RWPE2 (cell line): ENCODE measurements at regions not wholly inside any gene's neighbourhood (a gene's known extent, or its start where the extent isn't known, plus 50 kb on each side); places are given as distances from the start of the nearest gene placed in this dataset.

Experiments used
- ATAC-seq: fragments of 200-7000 bp; cut with Tn5 transposase; 3 replicates; pipeline ENCODE4 v1.9.1; 2021; ENCODE audit warnings: low read depth
- DNase-seq: peaks from one replicate; pipeline ENCODE4 v3.0.0-alpha.2; 2020; ENCODE audit warnings: low spot score
- H3K27ac ChIP-seq: fragments of 450-650 bp; 2 replicates; pipeline ENCODE4 v1.5.1; 2017; ENCODE audit warnings: mild to moderate bottlenecking; ENCODE audit not compliant: poor library complexity, severe bottlenecking
- H3K27me3 ChIP-seq: fragments of 250-450 bp; sonication (Bioruptor Pico); 2 replicates; pipeline ENCODE4 v1.5.1; 2021; ENCODE audit warnings: mild to moderate bottlenecking, moderate library complexity; ENCODE audit not compliant: insufficient read depth, poor library complexity, severe bottlenecking
- H3K36me3 ChIP-seq: fragments of 250-450 bp; sonication (Bioruptor Pico); 2 replicates; pipeline ENCODE4 v1.5.1; 2020; ENCODE audit warnings: low read depth, mild to moderate bottlenecking, moderate library complexity
- H3K4me1 ChIP-seq: fragments of 250-450 bp; sonication (Bioruptor Pico); 2 replicates; pipeline ENCODE4 v1.5.1; 2021; ENCODE audit warnings: mild to moderate bottlenecking, moderate library complexity; ENCODE audit not compliant: insufficient read depth, poor library complexity, severe bottlenecking
- H3K4me3 ChIP-seq: fragments of 250-450 bp; sonication (Bioruptor Pico); 2 replicates; pipeline ENCODE4 v1.5.1; 2021; ENCODE audit warnings: mild to moderate bottlenecking, moderate library complexity; ENCODE audit not compliant: severe bottlenecking
- H3K9me3 ChIP-seq: fragments of 250-450 bp; sonication (Bioruptor Pico); 2 replicates; pipeline ENCODE4 v1.5.1; 2021; ENCODE audit warnings: mild to moderate bottlenecking, moderate library complexity; ENCODE audit not compliant: severe bottlenecking
- CTCF ChIP-seq: fragments of 450-650 bp; IDR thresholded peaks from one replicate; pipeline ENCODE4 v1.5.1; 2017; ENCODE audit warnings: mild to moderate bottlenecking, moderate library complexity; ENCODE audit not compliant: poor library complexity, severe bottlenecking

GRCh38 chr5:123871373-123871772, 359.4 kb downstream of the CSNK1G3 start:
- DNase-seq (no peak), ATAC-seq (no peak)
- H3K27ac ChIP-seq: no peak overlapping the region
- no peaks in the 10 kb centered on the region for H3K4me1 ChIP-seq
- no peaks in the 10 kb centered on the region for H3K27me3 ChIP-seq
- no peak overlapping the region for H3K4me3 ChIP-seq
- no peaks in the 10 kb centered on the region for H3K36me3 ChIP-seq
- no peak for TF ChIP-seq CTCF
- no peaks in the 10 kb centered on the region for H3K9me3 ChIP-seq

- no peaks in the 10 kb centered on the region for H3K9me3 ChIP-seq
- H3K27ac ChIP-seq: no peak overlapping the region
- no peaks in the 10 kb centered on the region for H3K4me1 ChIP-seq
- H3K27me3 ChIP-seq: no peaks in the 10 kb centered on the region
- no peak overlapping the region for H3K4me3 ChIP-seq
- H3K36me3 ChIP-seq: no peaks in the 10 kb centered on the region
- no peak for TF ChIP-seq CTCF
- DNase-seq: no peak
- ATAC-seq: no peak
These were observed 356.9 kb downstream of the CSNK1G3 start for GRCh38 chr5:123868881-123869280.

GRCh38 chr5:123868267-123868666, 356.3 kb downstream of the CSNK1G3 start:
- TF ChIP-seq CTCF: no peak
- H3K27ac ChIP-seq: no peak overlapping the region
- no peaks in the 10 kb centered on the region for H3K9me3 ChIP-seq
- no peaks in the 10 kb centered on the region for H3K36me3 ChIP-seq
- H3K4me3 ChIP-seq: no peak overlapping the region
- H3K4me1 ChIP-seq: no peaks in the 10 kb centered on the region
- H3K27me3 ChIP-seq: no peaks in the 10 kb centered on the region
- DNase-seq (no peak), ATAC-seq (no peak)

GRCh38 chr5:123865641-123866040, 353.7 kb downstream of the CSNK1G3 start:
- H3K4me3 ChIP-seq: no peak overlapping the region
- H3K4me1 ChIP-seq: no peaks in the 10 kb centered on the region
- H3K9me3 ChIP-seq: no peaks in the 10 kb centered on the region
- no peak overlapping the region for H3K27ac ChIP-seq
- no peak for DNase-seq
- TF ChIP-seq CTCF: no peak
- H3K27me3 ChIP-seq: no peaks in the 10 kb centered on the region
- ATAC-seq: no peak
- H3K36me3 ChIP-seq: no peaks in the 10 kb centered on the region

DNA sequence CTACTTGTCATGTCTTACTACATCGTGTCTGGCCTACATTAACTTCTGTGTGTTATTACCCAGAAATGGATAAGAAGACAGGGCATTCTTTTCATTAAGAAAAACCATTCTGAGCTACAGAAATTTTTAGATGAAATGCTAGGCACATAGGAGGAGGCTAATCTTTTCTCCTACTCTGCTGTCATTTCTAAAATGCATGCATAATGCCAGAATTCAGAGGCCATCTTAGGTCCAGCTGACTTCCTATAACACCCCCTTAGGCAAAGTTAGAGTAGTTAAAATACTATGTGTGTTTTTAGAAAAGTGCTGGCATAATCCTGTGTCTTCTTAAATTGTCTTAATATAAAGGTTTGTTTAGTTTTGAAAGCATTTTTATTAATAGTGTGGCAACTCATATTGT, 352.6 kb downstream of the CSNK1G3 start:
- Histone ChIP-seq H3K4me1 (no peaks in the 10 kb centered on the region), H3K4me3 (no peak overlapping the region), H3K36me3 (no peaks in the 10 kb centered on the region), H3K27ac (no peak overlapping the region), H3K27me3 (no peaks in the 10 kb centered on the region), H3K9me3 (no peaks in the 10 kb centered on the region)
- ATAC-seq: no peak
- no peak for TF ChIP-seq CTCF
- no peak for DNase-seq
